Brain pericyte (primary cell): ENCODE measurements at regions not wholly inside any gene's neighbourhood (a gene's known extent, or its start where the extent isn't known, plus 50 kb on each side); places are given as distances from the start of the nearest gene placed in this dataset.
"Not testable (repeated sequence)": the region's sequence is repeated elsewhere in the genome, so short reads cannot be mapped to it uniquely, and the experiment has no call there.

Experiments
- DNase-seq: peaks from one replicate; pipeline ENCODE4 v3.0.0-alpha.2; 2012; ENCODE audit warnings: low read depth, low spot score

DNA sequence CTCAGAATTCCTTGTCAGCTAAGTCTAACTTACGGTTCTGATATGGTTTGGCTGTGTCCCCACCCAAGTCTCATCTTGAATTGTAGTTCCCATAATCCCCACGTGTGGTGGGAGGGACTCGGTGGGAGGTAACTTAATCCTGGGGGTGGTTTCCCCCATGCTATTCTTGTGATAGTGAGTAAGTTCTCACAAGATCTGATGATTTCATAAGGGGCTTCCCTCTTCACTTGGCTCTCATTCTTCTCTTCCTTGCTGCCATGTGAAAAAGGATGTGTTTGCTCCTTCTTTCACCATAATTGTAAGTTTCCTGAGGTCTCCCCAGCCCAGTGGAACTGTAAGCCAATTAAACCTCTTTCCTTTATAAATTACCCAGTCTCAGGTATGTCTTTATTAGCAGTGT lies 163.0 kb downstream of the PMAIP1 start:
- not testable (repeated sequence) for DNase-seq

DNA sequence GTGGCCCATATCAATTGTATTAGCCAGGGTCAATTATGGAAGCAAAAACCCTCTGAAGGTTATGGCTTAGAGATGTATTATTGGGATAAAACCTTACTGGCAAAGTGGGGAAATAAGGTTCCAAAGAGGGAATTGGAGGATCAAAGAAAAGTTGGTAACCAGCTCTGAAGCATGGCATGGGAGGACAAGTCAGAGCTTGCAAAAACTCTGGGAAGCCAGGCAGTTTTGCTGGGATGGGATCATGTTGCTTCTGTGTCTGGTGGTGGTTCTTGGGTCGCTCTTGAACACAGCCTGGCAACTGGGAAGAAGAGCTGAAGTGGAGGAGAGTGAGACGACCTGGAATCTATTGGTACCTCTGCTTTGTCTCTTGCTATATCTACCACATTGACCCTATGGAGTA lies 162.6 kb downstream of the PMAIP1 start:
- DNase-seq: no peak

DNA sequence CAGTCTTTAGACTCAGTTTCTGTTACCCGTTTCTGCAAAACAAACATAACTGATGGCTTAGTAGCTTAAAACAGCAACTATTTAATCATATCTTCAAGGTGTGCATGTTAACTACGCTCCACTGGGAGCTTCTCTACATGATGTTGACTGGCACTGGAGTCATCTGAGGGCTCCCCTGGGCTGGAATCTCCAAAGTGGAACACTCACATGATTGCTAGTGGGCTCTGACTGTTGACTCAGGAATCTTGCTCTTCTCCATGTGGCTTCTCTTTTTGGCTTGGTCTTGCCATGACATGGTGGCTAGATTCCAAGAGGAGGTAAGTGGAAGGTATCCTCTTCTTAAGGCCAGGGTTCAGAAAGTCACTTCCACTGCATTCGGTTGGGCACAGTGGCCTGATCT lies 160.8 kb downstream of the PMAIP1 start:
- DNase-seq: no peak

- no peak for DNase-seq
Measured at GRCh38 chr18:60060026-60060425, 160.2 kb downstream of the PMAIP1 start.

DNA sequence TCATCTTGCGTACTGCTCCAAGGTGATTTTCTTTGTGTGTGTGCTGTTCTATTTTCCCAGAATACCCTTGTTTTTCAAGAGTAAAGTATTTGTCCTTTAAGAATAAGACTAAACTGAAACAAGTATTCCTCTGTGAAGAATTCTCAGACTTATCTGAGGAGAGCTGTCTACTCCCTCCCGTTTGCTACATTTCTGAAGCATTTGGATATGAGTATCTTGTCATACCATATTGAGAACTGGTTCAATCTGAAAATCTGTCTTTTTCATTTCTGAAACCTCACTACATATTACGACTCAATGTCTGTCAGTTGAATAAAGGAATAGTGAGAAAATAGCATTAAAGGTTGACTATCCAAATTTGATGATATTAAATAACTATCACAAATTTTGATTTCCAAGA lies 159.4 kb downstream of the PMAIP1 start:
- no peak for DNase-seq

DNA sequence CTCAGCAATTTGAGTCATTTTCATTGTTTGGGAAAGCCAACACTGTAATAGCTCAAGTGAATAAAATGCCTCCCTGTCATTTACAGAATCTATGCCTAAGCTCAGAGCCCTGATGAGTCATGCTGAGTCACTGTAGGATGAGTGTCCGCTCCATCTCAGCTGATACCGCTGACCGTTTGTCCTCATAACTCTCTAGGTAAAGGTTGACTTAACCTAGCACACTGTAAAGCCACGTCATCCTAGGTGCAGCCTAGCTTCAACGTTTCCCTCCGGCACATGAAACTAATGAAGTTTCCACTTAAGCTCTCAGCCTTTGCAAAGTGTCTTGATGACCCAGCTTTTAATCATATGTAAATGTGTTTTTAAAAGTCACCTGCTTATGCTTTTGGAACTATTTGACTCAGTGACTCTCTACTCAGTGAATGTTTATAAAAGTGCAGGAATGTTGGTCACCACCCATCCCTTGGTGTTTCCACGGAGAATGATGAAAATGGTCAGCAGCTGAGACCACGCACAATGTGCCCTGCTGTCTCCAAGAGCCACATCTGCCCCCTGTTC lies 154.0 kb downstream of the PMAIP1 start:
- DNase-seq: peak; percentile 55

DNA sequence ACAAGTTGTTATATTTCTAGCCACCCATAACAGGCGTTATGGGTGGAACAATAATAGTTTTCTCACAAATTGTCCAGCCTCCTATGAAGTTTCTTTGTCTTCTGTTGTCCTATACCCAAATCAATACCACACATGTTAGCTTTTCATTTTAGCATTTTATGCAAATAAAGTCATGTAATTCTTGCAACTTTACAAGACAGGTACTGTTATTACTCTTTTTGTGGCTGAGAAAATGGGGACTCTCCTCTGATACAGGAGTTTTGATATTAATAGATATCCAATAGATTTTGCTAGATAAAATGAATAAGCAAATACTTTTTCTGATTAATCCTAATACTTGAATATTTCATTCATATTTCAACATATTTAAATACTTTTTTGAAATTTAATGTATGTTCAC lies 151.0 kb downstream of the PMAIP1 start:
- DNase-seq: no peak

- DNase-seq: no peak
Measured at GRCh38 chr18:60049172-60049571, 149.4 kb downstream of the PMAIP1 start.

GRCh38 chr18:60047556-60047955 lies 147.8 kb downstream of the PMAIP1 start:
- no peak for DNase-seq

DNA sequence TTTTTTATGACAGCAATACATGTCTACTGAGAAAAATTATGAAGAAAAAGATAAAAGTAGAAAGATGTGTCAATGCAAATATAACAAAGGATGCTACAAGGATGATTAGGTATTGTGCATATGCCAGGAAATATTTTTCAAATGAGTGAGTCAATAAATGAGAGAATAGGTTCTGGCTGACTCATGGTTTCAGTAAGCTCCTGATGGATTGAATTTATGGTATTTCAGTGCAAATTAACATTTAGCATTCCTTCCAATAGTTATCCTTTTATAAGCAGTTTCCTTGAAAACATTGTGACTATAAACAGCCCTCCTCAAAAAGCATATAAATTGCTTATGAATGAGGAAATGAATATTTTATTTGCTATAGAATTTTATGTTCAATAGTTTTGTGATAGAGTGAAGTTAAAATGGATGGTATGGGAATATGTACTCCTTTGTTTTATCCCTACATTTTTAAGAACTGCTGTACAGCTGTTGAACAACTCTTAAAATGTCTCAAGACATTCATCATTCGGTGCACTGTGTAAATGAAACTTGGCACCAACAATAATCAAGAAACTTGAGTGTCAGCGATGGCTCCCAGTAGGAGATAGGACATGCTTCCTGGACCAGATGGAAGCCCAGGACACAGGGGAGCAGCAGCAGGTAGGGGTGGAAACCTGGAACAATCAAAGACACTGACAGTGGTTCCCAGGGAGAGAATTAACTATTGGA lies 144.7 kb downstream of the PMAIP1 start:
- DNase-seq: no peak

GRCh38 chr18:60040971-60041370 lies 141.2 kb downstream of the PMAIP1 start:
- DNase-seq: no peak

DNA sequence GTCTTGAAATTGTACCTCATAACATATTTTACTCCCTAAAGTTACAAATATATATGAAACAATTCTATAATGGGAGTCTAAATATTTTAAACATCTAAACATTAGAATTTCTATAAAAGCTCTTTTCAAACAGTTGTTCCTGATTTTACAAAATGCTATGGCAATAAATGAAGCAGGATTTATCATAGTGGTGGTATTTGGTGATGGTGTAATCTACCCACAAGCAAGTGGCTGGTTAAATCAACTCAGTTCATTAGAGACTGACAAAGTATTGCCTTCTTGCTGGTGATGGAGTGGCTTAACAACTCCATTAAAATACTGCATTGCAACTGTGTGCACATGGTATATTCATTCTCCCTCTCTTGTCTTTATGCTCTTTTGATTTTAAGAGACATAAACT lies 138.9 kb downstream of the PMAIP1 start:
- DNase-seq: no peak

GRCh38 chr18:60027397-60027796 lies 127.6 kb downstream of the PMAIP1 start:
- no peak for DNase-seq

DNA sequence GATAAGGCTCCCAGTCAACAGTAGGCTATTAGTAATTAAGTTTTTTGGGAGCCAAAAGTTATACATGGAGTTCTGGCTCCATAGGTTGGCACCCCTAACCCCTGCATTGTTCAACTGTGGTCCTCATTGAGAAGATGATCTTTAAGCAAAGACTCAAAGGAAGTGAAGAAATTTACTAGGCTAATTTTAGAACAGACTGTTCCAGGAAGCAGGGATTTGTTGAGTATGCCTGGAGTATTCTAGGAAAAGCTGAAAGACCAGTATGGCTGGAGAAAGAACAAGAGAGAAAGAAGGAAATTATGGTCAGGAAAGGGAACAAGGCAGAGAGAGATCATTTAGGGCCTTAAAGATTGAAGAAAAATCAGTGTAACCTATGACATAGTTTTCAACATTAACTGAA lies 125.1 kb downstream of the PMAIP1 start:
- no peak for DNase-seq

GRCh38 chr18:60024345-60024744 lies 124.5 kb downstream of the PMAIP1 start:
- no peak for DNase-seq

GRCh38 chr18:60022671-60023276 lies 123.0 kb downstream of the PMAIP1 start:
- DNase-seq: no peak

DNA sequence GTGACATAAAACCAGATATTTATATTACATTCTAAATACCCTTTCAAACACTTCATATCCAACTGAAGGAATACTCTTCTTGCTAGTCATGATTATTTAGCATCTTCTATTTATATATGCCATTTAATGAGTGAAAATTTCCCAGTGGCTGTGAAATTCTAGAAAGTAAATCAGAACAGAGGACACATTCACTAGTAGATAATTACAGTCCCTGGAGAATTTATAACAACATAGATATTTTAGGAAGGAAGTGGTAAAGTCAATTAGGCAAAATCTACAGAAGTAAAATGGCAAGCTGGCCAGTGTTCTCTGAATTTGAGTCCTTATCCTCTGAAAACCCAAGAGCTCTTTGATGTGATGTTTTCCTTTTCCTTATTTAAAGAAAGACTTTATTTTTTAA lies 121.8 kb downstream of the PMAIP1 start:
- no peak for DNase-seq

- DNase-seq: no peak
Measured at GRCh38 chr18:60020107-60020925, 120.5 kb downstream of the PMAIP1 start.

DNA sequence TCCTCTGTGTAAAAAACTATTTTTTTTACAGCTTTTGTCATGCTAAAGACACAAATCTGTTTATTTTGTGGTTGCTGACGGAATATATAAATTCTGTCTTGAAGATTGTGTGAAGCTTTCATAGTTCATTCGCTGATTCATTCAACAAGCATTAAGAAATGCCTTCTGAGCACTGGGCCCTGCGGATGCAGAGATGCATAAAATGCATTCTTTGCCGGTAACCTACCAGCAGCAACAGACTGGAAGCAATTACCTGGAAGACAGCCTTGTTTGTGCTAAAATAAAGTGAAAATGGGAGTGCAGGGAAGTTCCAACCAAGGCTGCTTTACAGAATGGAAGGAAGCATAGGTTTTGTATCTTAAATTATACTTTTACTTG lies 119.7 kb downstream of the PMAIP1 start:
- DNase-seq: no peak

GRCh38 chr18:60018618-60019462 lies 119.0 kb downstream of the PMAIP1 start:
- DNase-seq: no peak

GRCh38 chr18:60018134-60018533 lies 118.3 kb downstream of the PMAIP1 start:
- not testable (repeated sequence) for DNase-seq

DNA sequence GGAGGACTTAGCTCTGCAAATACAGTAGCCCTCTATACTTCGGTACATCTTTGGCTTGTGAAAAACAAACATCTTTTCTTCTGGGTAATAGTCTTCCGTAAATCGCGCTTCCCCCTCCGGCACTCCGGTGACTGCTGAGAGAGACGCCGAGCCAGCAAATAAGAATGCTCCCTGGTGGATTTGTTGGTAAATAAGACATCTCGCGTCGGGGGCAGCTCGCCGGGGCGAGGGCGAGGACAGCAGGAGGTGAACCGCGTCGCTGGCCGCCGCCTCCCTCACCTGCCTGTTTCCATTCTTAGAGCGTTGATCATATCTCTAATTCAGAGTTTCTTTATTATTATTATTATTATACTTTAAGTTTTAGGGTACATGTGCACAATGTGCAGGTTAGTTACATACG lies 117.6 kb downstream of the PMAIP1 start:
- no peak for DNase-seq
